H1 (cell line): ENCODE measurements at regions not wholly inside any gene's neighbourhood (a gene's known extent, or its start where the extent isn't known, plus 50 kb on each side); places are given as distances from the start of the nearest gene placed in this dataset.

Experiments
- E2F6 ChIP-seq: IDR thresholded peaks from 2 replicates; pipeline ENCODE4 v1.6.1; 2012; ENCODE audit warnings: inconsistent platforms
- YY1 ChIP-seq: IDR thresholded peaks from 2 replicates; pipeline ENCODE4 v1.6.1; 2011; ENCODE audit warnings: low read depth, mild to moderate bottlenecking, low read length

GRCh38 chr5:105392710-105393149, 1830.1 kb upstream of the NUDT12 start (continued):
- TF ChIP-seq YY1 (no peak), E2F6 (no peak)
